ENCODE measurements at regions not wholly inside any gene's neighbourhood (a gene's known extent, or its start where the extent isn't known, plus 50 kb on each side); places are given as distances from the start of the nearest gene placed in this dataset.

DNA sequence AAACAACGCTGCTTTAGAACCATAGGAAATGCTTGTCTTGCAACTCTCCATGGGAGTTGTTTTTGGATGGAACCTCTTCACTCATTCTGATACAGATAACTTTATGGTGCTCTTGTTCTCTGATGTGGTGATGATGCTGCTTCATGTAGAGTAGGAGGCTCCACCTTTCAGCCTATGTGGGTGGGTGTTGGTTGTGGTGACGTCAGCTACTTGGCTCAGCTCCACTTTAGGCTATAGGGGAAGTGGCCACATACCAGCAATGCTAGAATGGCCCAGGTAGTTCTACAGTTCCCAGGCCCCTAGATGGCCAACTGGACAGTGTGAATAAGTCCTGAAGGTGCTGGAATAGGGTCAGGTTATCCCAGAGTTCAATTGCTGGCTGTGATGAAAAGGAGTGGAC, 192.1 kb downstream of the TBX22 start:
- intact Hi-C loops (cut with DNase I) = no loop called here
- H3K27ac ChIP-seq = no peak overlapping the region
- DNase-seq = no peak
- H3K4me3 ChIP-seq = no peak overlapping the region
- 65 to 71% methylated on average over 2 of the region's 2 CpGs for WGBS, 2 donors
- no peaks in the 10 kb centered on the region for H3K27me3 ChIP-seq
- no peaks in the 10 kb centered on the region for H3K9me3 ChIP-seq
- ATAC-seq = no peak
- TF ChIP-seq, protein P1, sequence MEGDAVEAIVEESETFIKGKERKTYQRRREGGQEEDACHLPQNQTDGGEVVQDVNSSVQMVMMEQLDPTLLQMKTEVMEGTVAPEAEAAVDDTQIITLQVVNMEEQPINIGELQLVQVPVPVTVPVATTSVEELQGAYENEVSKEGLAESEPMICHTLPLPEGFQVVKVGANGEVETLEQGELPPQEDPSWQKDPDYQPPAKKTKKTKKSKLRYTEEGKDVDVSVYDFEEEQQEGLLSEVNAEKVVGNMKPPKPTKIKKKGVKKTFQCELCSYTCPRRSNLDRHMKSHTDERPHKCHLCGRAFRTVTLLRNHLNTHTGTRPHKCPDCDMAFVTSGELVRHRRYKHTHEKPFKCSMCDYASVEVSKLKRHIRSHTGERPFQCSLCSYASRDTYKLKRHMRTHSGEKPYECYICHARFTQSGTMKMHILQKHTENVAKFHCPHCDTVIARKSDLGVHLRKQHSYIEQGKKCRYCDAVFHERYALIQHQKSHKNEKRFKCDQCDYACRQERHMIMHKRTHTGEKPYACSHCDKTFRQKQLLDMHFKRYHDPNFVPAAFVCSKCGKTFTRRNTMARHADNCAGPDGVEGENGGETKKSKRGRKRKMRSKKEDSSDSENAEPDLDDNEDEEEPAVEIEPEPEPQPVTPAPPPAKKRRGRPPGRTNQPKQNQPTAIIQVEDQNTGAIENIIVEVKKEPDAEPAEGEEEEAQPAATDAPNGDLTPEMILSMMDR (IDR thresholded peaks at IDR 0.05) = no peak
- H3K4me1 ChIP-seq = no peaks in the 10 kb centered on the region
- H3K36me3 ChIP-seq = no peaks in the 10 kb centered on the region

DNA sequence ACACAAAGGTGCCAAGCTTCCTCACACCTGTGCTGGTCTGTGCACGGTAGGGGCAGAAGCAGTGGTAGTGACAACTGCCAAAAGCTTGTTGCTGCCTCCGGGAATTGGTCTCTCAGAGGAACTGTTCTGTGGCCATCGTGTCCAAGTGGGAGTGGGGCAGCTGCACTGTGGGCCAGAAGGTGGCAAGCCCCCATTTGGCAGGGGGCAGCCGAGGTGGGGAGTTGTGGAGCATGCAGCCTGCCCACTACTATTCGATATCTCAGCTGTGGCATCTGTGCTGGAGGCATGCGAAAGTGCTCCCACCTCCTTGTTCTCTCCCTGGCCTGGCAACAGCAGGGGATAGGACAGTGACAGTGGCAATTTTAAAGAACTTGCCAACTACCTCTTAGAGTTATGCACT, 192.8 kb downstream of the TBX22 start:
- intact Hi-C loops (cut with DNase I) = no loop called here
- no peak for DNase-seq
- Histone ChIP-seq H3K9me3 (no peaks in the 10 kb centered on the region), H3K4me3 (no peak overlapping the region), H3K4me1 (no peaks in the 10 kb centered on the region), H3K27ac (no peak overlapping the region), H3K36me3 (no peaks in the 10 kb centered on the region), H3K27me3 (no peaks in the 10 kb centered on the region)
- WGBS, 2 donors = 73 to 77% methylated on average over 4 to 6 of the region's 6 CpGs
- no peak for ATAC-seq
- TF ChIP-seq, protein P1 (IDR thresholded peaks at IDR 0.05) = no peak

DNA sequence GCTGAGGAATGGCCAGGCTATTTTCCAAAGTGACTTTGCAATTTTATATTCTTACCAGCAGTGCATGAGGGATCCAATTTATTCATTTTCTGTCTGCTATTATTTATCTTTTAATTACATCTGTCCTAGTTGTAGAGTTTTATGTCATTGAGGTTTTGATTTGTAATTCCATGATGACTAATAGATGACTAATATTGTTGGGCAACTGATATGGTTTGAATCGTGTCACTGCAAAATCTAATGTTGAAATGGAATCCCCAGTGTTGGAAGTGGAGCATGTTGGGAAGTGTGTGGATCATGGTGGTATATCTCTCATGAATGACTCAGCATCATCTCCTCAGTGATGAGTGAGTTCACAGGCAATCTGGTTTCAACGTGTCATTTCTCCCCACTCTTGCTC, 201.5 kb downstream of the TBX22 start:
- no peaks in the 10 kb centered on the region for H3K4me1 ChIP-seq
- ATAC-seq (no peak), DNase-seq (no peak)
- peaks cover 0 to 29% (median 9%) of the 10 kb centered on the region in 11 donors for H3K9me3 ChIP-seq
- no peaks in the 10 kb centered on the region for H3K36me3 ChIP-seq
- H3K4me3 ChIP-seq = no peak overlapping the region
- TF ChIP-seq, protein P1 (IDR thresholded peaks at IDR 0.05) = no peak
- no peak overlapping the region for H3K27ac ChIP-seq
- intact Hi-C loops (cut with DNase I) = no loop called here
- 61 to 90% methylated on average over 2 of the region's 2 CpGs for WGBS, 2 donors
- H3K27me3 ChIP-seq = no peaks in the 10 kb centered on the region

DNA sequence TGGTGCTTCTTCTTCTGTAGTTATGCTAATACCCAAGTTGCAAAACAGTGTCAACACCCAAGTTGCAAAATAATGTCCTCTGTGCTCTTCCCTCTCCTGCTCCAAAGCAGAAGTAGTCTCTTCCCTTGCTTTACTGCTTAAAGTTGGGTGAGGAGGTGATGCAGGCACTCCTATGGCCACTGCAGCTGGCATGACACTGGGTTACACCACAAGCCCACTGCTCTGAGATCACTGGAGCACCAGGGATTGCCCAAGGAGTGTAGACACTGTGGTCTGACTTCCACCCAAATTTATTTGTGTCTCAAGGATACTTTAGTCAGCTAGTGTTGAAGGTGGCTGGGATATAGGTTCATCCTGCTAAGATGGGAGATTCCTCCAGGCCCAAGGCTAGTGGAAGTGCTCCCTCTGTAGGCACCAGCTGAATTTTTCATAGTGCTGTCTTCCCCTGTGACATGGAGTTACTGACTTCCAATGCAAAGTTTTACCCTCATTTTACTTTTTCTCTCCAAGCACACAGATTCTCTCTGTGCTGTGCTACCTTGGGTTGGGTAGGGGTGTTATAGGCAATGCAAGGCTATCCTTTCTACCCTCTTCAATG, 196.2 kb upstream of the TENT5D start:
- Histone ChIP-seq H3K36me3 (no peaks in the 10 kb centered on the region), H3K27me3 (no peaks in the 10 kb centered on the region), H3K9me3 (peaks cover 0 to 12% (median 0%) of the 10 kb centered on the region in 11 donors), H3K4me3 (no peak overlapping the region), H3K27ac (no peak overlapping the region), H3K4me1 (no peaks in the 10 kb centered on the region)
- ATAC-seq (no peak), DNase-seq (no peak)
- TF ChIP-seq, protein P1 (IDR thresholded peaks at IDR 0.05) = no peak
- intact Hi-C loops (cut with DNase I) = no loop called here

Data from heart right ventricle (tissue), 16 donors.